ENCODE measurements at regions not wholly inside any gene's neighbourhood (a gene's known extent, or its start where the extent isn't known, plus 50 kb on each side); places are given as distances from the start of the nearest gene placed in this dataset.

DNA sequence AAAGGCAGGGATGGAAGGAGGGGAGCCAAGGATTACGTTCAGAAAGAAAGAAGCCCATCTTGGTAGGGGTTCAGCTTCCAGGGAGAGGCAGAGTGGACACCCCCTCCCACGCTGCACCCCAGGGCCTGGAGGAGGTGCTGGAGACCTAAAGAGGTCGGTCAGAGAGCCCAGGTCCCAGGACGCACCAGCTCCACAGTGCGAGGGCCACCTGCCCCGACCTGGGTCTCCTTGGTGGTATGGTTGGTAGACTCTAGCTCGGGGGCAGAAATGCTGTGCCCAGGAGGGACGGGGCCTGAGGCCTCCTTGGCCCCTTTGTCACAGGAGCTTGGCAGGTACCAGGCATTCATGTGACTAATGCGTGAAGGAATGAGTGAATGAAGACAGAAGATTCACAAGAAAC lies 87.1 kb upstream of the RAB6C start:
- H3K27me3 ChIP-seq (ENCODE audit: control insufficient read depth in 1 of 2, insufficient read depth in 2 of 2, low read length in 2 of 2): peaks cover 3 to 39% of the 10 kb centered on the region in 2 experiments; a peak in 3 of 5 replicates
- no peaks in the 10 kb centered on the region for H3K79me2 ChIP-seq (ENCODE audit: insufficient read depth, low read length)
- WGBS (ENCODE audit: low lambda C conversion rate): 15% methylated on average over 6 of the region's 9 CpGs
- TF ChIP-seq CAMTA2 (CRISPR knock-in tag; IDR thresholded peaks at IDR 0.05; ENCODE audit: borderline replicate concordance) (no peak), RELA (CRISPR knock-in tag; IDR thresholded peaks at IDR 0.05) (no peak), PITX1 (CRISPR knock-in tag; IDR thresholded peaks at IDR 0.05) (no peak), ZBTB8A (CRISPR knock-in tag; IDR thresholded peaks at IDR 0.05; ENCODE audit: borderline replicate concordance, low read depth) (no peak), NCOR1 (IDR thresholded peaks at IDR 0.05; ENCODE audit: borderline replicate concordance, low read length) (no peak), SNRNP70 (IDR thresholded peaks at IDR 0.05; ENCODE audit: low read depth, low read length) (no peak), ZNF180 (CRISPR knock-in tag; IDR thresholded peaks at IDR 0.05; ENCODE audit: borderline replicate concordance, low read depth) (no peak), ZNF737 (CRISPR knock-in tag; IDR thresholded peaks at IDR 0.05; ENCODE audit: borderline replicate concordance) (no peak), MEIS2 (CRISPR knock-in tag; IDR thresholded peaks at IDR 0.05) (no peak), ZNF891 (CRISPR knock-in tag; IDR thresholded peaks at IDR 0.05) (no peak), HMG20A (CRISPR knock-in tag; IDR thresholded peaks at IDR 0.05; ENCODE audit: borderline replicate concordance) (no peak), KDM3A (CRISPR knock-in tag; IDR thresholded peaks at IDR 0.05; ENCODE audit: low read depth) (no peak), ZNF468 (CRISPR knock-in tag; IDR thresholded peaks at IDR 0.05) (no peak), CCDC6 (CRISPR knock-in tag; IDR thresholded peaks at IDR 0.05) (no peak), ZNF264 (CRISPR knock-in tag; IDR thresholded peaks at IDR 0.05) (no peak)
- TF ChIP-seq, protein P1, sequence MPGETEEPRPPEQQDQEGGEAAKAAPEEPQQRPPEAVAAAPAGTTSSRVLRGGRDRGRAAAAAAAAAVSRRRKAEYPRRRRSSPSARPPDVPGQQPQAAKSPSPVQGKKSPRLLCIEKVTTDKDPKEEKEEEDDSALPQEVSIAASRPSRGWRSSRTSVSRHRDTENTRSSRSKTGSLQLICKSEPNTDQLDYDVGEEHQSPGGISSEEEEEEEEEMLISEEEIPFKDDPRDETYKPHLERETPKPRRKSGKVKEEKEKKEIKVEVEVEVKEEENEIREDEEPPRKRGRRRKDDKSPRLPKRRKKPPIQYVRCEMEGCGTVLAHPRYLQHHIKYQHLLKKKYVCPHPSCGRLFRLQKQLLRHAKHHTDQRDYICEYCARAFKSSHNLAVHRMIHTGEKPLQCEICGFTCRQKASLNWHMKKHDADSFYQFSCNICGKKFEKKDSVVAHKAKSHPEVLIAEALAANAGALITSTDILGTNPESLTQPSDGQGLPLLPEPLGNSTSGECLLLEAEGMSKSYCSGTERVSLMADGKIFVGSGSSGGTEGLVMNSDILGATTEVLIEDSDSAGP (CRISPR knock-in tag; IDR thresholded peaks at IDR 0.05; ENCODE audit: borderline replicate concordance): no peak
- no peaks in the 10 kb centered on the region for H3K4me1 ChIP-seq (ENCODE audit: insufficient read depth, low read length)
- DNase-seq (ENCODE audit: low spot score): no peak
- H3K36me3 ChIP-seq (replicated peaks in 1 of 2; ENCODE audit: control insufficient read depth in 1 of 2, insufficient read depth in 2 of 2, low read length in 2 of 2): no peaks in the 10 kb centered on the region
- ChIA-PET POLR2A (no interaction called here), CTCF (ENCODE audit: low intra/inter-chr PET ratio, low total read pairs) (no interaction called here)
- FAIRE-seq: no peak
- H4K20me1 ChIP-seq (ENCODE audit: insufficient read depth, low read length): no peaks in the 10 kb centered on the region
- H2AFZ ChIP-seq (ENCODE audit: low read length): no peak overlapping the region
- no peak overlapping the region for H3K9ac ChIP-seq (ENCODE audit: insufficient read depth, low read depth, low read length)
- no peak overlapping the region for H3K27ac ChIP-seq (ENCODE audit: extremely low read length, insufficient read depth, low read length)
- intact Hi-C loops (cut with micrococcal nuclease; ENCODE audit: unreplicated experiment): no loop called here
- ATAC-seq: no peak; the same call in 2 of the 3 replicates
- in situ Hi-C loops (cut with HindIII; ENCODE audit: extremely low pct_ligation_motif_present, low pct_unique_long_range_greater_than_20kb): no loop called here
- no peak overlapping the region for H3K4me2 ChIP-seq (ENCODE audit: low read depth, low read length)
- no peaks in the 10 kb centered on the region for H3K9me3 ChIP-seq (ENCODE audit: low read length)
- no TSS peak for BruUV-seq (replicated peaks)
- H3K4me3 ChIP-seq (replicated peaks in 1 of 3; ENCODE audit: insufficient read depth in 1 of 3, low read depth in 2 of 3, low read length in 3 of 3): no peak overlapping the region
